Vagina (tissue), 2 donors: ENCODE measurements at regions not wholly inside any gene's neighbourhood (a gene's known extent, or its start where the extent isn't known, plus 50 kb on each side); places are given as distances from the start of the nearest gene placed in this dataset.

ENCODE experiments used
- DNase-seq, 2 donors: peaks; one replicate each; pipeline ENCODE4 v3.0.0-alpha.2; 2017; ENCODE audit errors: extremely low spot score in 2 of 2
- H3K27ac ChIP-seq: fragments of 200-600 bp; sonication (generic); one replicate; pipeline ENCODE4 v1.5.1; 2019
- H3K27me3 ChIP-seq: fragments of 200-600 bp; sonication (generic); one replicate; pipeline ENCODE4 v1.5.1; 2019
- H3K36me3 ChIP-seq, 2 donors: fragments of 200-600 bp; sonication (generic); one replicate each; pipeline ENCODE4 v1.5.1; 2017 to 2019
- H3K4me1 ChIP-seq: fragments of 200-600 bp; sonication (generic); one replicate; pipeline ENCODE4 v1.5.1; 2019
- H3K4me3 ChIP-seq, 2 donors: fragments of 200-600 bp; sonication (generic); 1 replicate in 1 of 2; 2 replicates in 1 of 2; pipeline ENCODE4 v1.5.1; 2016 to 2019
- H3K9me3 ChIP-seq: fragments of 200-600 bp; sonication (generic); one replicate; pipeline ENCODE4 v1.5.1; 2019
- CTCF ChIP-seq, 3 experiments: fragments of 450-650 bp in 2 of 3; fragments of 200-600 bp in 1 of 3; sonication (generic) in 1 of 3; IDR thresholded peaks; one replicate each; pipeline ENCODE4 v1.5.1; 2017 to 2019; ENCODE audit warnings: antibody characterized with exemption in 3 of 3, mild to moderate bottlenecking in 2 of 3, moderate library complexity in 2 of 3
- POLR2A ChIP-seq, 2 donors: fragments of 450-650 bp; IDR thresholded peaks; one replicate each; pipeline ENCODE4 v1.6.1; 2017; ENCODE audit warnings: antibody characterized with exemption in 2 of 2, mild to moderate bottlenecking in 2 of 2, moderate library complexity in 2 of 2
- POLR2AphosphoS5 ChIP-seq, 2 donors: sonication (generic); formaldehyde crosslinking; IDR thresholded peaks; one replicate each; pipeline ENCODE4 v1.9.0; 2017; ENCODE audit warnings: antibody characterized with exemption in 2 of 2, mild to moderate bottlenecking in 2 of 2, low read depth in 1 of 2; ENCODE audit not compliant: insufficient read depth in 1 of 2
- intact Hi-C: fragments of 100-400 bp; cut with DNase I; formaldehyde crosslinking; loops from one replicate; pipeline ENCODE4 v1.15.1; 2023

- H3K27ac ChIP-seq: no peak overlapping the region
- no peak for TF ChIP-seq POLR2A (IDR thresholded peaks at IDR 0.05)
- no peak for TF ChIP-seq CTCF (IDR thresholded peaks at IDR 0.05)
- no peak for TF ChIP-seq POLR2AphosphoS5 (IDR thresholded peaks at IDR 0.05; ENCODE audit: insufficient read depth in 1 of 2, low read depth in 1 of 2)
- H3K4me1 ChIP-seq: no peaks in the 10 kb centered on the region
- H3K27me3 ChIP-seq: no peaks in the 10 kb centered on the region
- DNase-seq: no peak
- H3K36me3 ChIP-seq: no peaks in the 10 kb centered on the region
- no peak overlapping the region for H3K4me3 ChIP-seq
- intact Hi-C loops: no loop called here
- H3K9me3 ChIP-seq: no peaks in the 10 kb centered on the region
These were observed 58.6 kb upstream of the PTPRT start for GRCh38 chr20:43248341-43248740.

GRCh38 chr20:43247361-43247760, 57.7 kb upstream of the PTPRT start:
- Histone ChIP-seq H3K9me3 (no peaks in the 10 kb centered on the region), H3K4me3 (no peak overlapping the region), H3K36me3 (no peaks in the 10 kb centered on the region), H3K27ac (no peak overlapping the region), H3K4me1 (no peaks in the 10 kb centered on the region), H3K27me3 (no peaks in the 10 kb centered on the region)
- no peak for DNase-seq
- TF ChIP-seq CTCF (IDR thresholded peaks at IDR 0.05) (no peak), POLR2AphosphoS5 (IDR thresholded peaks at IDR 0.05; ENCODE audit: insufficient read depth in 1 of 2, low read depth in 1 of 2) (no peak), POLR2A (IDR thresholded peaks at IDR 0.05) (no peak)
- intact Hi-C loops: no loop called here

- intact Hi-C loops: no loop called here
These were observed 54.9 kb upstream of the PTPRT start for GRCh38 chr20:43244647-43245046.

GRCh38 chr20:43243672-43244269, 54.1 kb upstream of the PTPRT start:
- no peak overlapping the region for H3K4me3 ChIP-seq
- H3K36me3 ChIP-seq: no peaks in the 10 kb centered on the region
- H3K4me1 ChIP-seq: no peaks in the 10 kb centered on the region
- no peak overlapping the region for H3K27ac ChIP-seq
- intact Hi-C loops: no loop called here
- TF ChIP-seq POLR2A (IDR thresholded peaks at IDR 0.05): no peak
- TF ChIP-seq POLR2AphosphoS5 (IDR thresholded peaks at IDR 0.05; ENCODE audit: insufficient read depth in 1 of 2, low read depth in 1 of 2): no peak
- no peak for TF ChIP-seq CTCF (IDR thresholded peaks at IDR 0.05)
- DNase-seq: no peak
- H3K9me3 ChIP-seq: no peaks in the 10 kb centered on the region
- no peaks in the 10 kb centered on the region for H3K27me3 ChIP-seq

More at GRCh38 chr20:43244647-43245046, 54.9 kb upstream of the PTPRT start:
- no peak for DNase-seq
- no peak overlapping the region for H3K27ac ChIP-seq
- TF ChIP-seq POLR2A (IDR thresholded peaks at IDR 0.05): no peak
- TF ChIP-seq POLR2AphosphoS5 (IDR thresholded peaks at IDR 0.05; ENCODE audit: insufficient read depth in 1 of 2, low read depth in 1 of 2): no peak
- no peak for TF ChIP-seq CTCF (IDR thresholded peaks at IDR 0.05)
- no peak overlapping the region for H3K4me3 ChIP-seq
- no peaks in the 10 kb centered on the region for H3K9me3 ChIP-seq
- no peaks in the 10 kb centered on the region for H3K36me3 ChIP-seq
- no peaks in the 10 kb centered on the region for H3K4me1 ChIP-seq
- no peaks in the 10 kb centered on the region for H3K27me3 ChIP-seq

GRCh38 chr20:43241057-43241702, 51.5 kb upstream of the PTPRT start:
- DNase-seq: no peak
- Histone ChIP-seq H3K27me3 (no peaks in the 10 kb centered on the region), H3K9me3 (no peaks in the 10 kb centered on the region), H3K4me1 (no peaks in the 10 kb centered on the region), H3K4me3 (no peak overlapping the region), H3K27ac (no peak overlapping the region), H3K36me3 (no peaks in the 10 kb centered on the region)
- intact Hi-C loops: no loop called here
- no peak for TF ChIP-seq POLR2A (IDR thresholded peaks at IDR 0.05)
- TF ChIP-seq POLR2AphosphoS5 (IDR thresholded peaks at IDR 0.05; ENCODE audit: insufficient read depth in 1 of 2, low read depth in 1 of 2): no peak
- TF ChIP-seq CTCF (IDR thresholded peaks at IDR 0.05): no peak
